ENCODE measurements at regions not wholly inside any gene's neighbourhood (a gene's known extent, or its start where the extent isn't known, plus 50 kb on each side); places are given as distances from the start of the nearest gene placed in this dataset.

DNA sequence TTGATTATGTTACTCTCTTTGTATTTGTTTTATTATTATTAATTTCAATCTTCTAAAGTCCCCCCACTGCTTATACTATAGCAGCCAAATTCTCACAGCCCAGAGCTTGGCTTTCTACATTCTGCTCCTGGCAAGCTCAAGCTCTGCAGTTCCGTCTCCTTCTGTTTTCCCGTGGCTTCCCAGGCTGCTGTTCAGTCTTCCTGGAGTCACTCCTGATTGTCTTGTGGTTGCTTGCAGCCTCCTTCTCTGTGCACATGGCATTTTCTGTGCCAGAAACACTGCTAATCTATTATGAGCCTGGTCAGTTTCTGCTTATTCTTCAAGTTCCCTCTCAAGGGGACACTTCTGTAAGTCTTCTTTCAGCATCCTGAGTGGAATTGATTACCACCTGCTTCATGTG lies 533.7 kb upstream of the IGFBP3 start:
- TF ChIP-seq POLR2AphosphoS5 (IDR thresholded peaks at IDR 0.05; ENCODE audit: borderline replicate concordance, low read depth, low read length) (no peak), EZH2 (IDR thresholded peaks at IDR 0.05) (no peak), FOXP2 (optimal IDR thresholded peaks at IDR 0.05; ENCODE audit: control extremely low read depth, extremely low read length, insufficient read depth) (no peak)

Data from SK-N-MC (cell line).